SU-DHL-6 (cell line): ENCODE measurements at regions not wholly inside any gene's neighbourhood (a gene's known extent, or its start where the extent isn't known, plus 50 kb on each side); places are given as distances from the start of the nearest gene placed in this dataset.
"Not testable (repeated sequence)": the region's sequence is repeated elsewhere in the genome, so short reads cannot be mapped to it uniquely, and the experiment has no call there.

ENCODE experiments used
- H2AFZ ChIP-seq: fragments of 200-600 bp; sonication (generic); 2 replicates; pipeline ENCODE4 v1.6.1; 2014; ENCODE audit warnings: low read depth, mild to moderate bottlenecking, moderate library complexity, mixed read lengths, antibody characterized with exemption, low read length; ENCODE audit not compliant: severe bottlenecking
- H3F3A ChIP-seq: fragments of 200-600 bp; shearing (Covaris generic); 2 replicates; pipeline ENCODE4 v1.6.0; 2016; ENCODE audit warnings: antibody characterized with exemption, mild to moderate bottlenecking; ENCODE audit not compliant: insufficient read depth
- H3K27ac ChIP-seq: fragments of 200-600 bp; sonication (generic); 2 replicates; pipeline ENCODE4 v1.5.1; 2016; ENCODE audit warnings: low read depth, mild to moderate bottlenecking, low read length, moderate library complexity, mixed read lengths
- H3K27me3 ChIP-seq: fragments of 200-600 bp; sonication (generic), shearing (Covaris generic); 2 replicates; pipeline ENCODE4 v1.6.0; 2014; ENCODE audit warnings: mild to moderate bottlenecking, low read length
- H3K36me3 ChIP-seq: fragments of 200-600 bp; sonication (generic); 2 replicates; pipeline ENCODE4 v1.6.1; 2014; ENCODE audit warnings: mild to moderate bottlenecking, low read length, mixed read lengths
- H3K4me2 ChIP-seq: fragments of 300-600, 200-600 bp; shearing (Covaris generic), sonication (generic); 2 replicates; pipeline ENCODE4 v1.6.0; 2014; ENCODE audit warnings: low read length, low read depth, mild to moderate bottlenecking; ENCODE audit not compliant: poor library complexity, severe bottlenecking
- H3K4me3 ChIP-seq: fragments of 200-600 bp; sonication (generic); 2 replicates; pipeline ENCODE4 v1.5.1; 2014; ENCODE audit warnings: antibody characterized with exemption, low read length, mild to moderate bottlenecking, mixed read lengths; ENCODE audit not compliant: insufficient read depth, poor library complexity, severe bottlenecking
- H3K79me2 ChIP-seq: fragments of 200-600 bp; sonication (generic); 2 replicates; pipeline ENCODE4 v1.6.1; 2014; ENCODE audit warnings: mild to moderate bottlenecking, low read length, moderate library complexity; ENCODE audit not compliant: insufficient read depth
- H3K9ac ChIP-seq: fragments of 200-600 bp; sonication (generic); 2 replicates; pipeline ENCODE4 v1.7.0; 2014; ENCODE audit warnings: mild to moderate bottlenecking, low read length
- H3K9me2 ChIP-seq: fragments of 200-600 bp; sonication (generic); replicated peaks from 2 replicates; pipeline ENCODE4 v1.6.1; 2014; ENCODE audit warnings: low read length; ENCODE audit not compliant: insufficient read depth
- H3K9me3 ChIP-seq: fragments of 200-600 bp; sonication (generic); 2 replicates; pipeline ENCODE4 v1.6.1; 2014; ENCODE audit warnings: low read length, mixed read lengths; ENCODE audit not compliant: insufficient read depth
- H4K20me1 ChIP-seq: fragments of 200-600 bp; sonication (generic); 2 replicates; pipeline ENCODE4 v1.6.1; 2014; ENCODE audit warnings: low read depth, mild to moderate bottlenecking, antibody characterized with exemption, low read length, moderate library complexity, mixed read lengths
- EZH2phosphoT487 ChIP-seq: fragments of 200-600 bp; sonication (generic), shearing (Covaris generic); conservative IDR thresholded peaks from 2 replicates; pipeline ENCODE4 v1.6.1; 2018; ENCODE audit warnings: mild to moderate bottlenecking, antibody characterized with exemption, low read length, moderate library complexity, mixed read lengths
- TF ChIP-seq, protein P1 (sequence below): fragments of 200-600 bp; sonication (generic); IDR thresholded peaks from one replicate; pipeline ENCODE4 v1.5.1; 2017; ENCODE audit warnings: antibody characterized with exemption, mild to moderate bottlenecking, low read length, moderate library complexity; ENCODE audit not compliant: insufficient read depth, poor library complexity, severe bottlenecking

DNA sequence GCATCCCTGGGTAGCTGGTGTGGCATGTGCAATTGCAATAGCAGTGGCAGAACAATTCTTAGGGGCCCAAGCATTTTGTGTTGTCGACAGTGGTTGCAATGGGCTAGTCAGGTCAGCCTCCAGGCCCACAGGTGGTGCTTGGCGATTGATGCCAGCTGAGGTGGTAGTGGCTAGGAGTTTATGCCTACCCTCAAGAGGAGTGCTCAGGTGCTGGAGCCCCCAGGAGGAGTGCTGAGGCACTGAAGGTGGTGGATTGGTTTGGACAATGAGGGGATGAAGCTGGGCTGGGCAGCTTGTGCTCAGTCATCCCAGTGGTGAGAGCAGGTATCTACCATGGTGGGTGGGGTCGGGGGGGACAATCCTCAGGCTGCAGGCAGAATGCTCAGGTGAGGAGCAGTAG lies 877.9 kb upstream of the TMEFF2 start:
- Histone ChIP-seq H3F3A (no peaks in the 10 kb centered on the region), H3K79me2 (no peaks in the 10 kb centered on the region), H3K36me3 (no peaks in the 10 kb centered on the region), H2AFZ (no peak overlapping the region), H3K4me2 (no peak overlapping the region), H4K20me1 (no peaks in the 10 kb centered on the region), H3K9me3 (no peaks in the 10 kb centered on the region), H3K27ac (no peak overlapping the region), H3K9ac (no peak overlapping the region), H3K9me2 (no peaks in the 10 kb centered on the region), H3K27me3 (no peaks in the 10 kb centered on the region), H3K4me3 (no peak overlapping the region)
- TF ChIP-seq, protein P1, sequence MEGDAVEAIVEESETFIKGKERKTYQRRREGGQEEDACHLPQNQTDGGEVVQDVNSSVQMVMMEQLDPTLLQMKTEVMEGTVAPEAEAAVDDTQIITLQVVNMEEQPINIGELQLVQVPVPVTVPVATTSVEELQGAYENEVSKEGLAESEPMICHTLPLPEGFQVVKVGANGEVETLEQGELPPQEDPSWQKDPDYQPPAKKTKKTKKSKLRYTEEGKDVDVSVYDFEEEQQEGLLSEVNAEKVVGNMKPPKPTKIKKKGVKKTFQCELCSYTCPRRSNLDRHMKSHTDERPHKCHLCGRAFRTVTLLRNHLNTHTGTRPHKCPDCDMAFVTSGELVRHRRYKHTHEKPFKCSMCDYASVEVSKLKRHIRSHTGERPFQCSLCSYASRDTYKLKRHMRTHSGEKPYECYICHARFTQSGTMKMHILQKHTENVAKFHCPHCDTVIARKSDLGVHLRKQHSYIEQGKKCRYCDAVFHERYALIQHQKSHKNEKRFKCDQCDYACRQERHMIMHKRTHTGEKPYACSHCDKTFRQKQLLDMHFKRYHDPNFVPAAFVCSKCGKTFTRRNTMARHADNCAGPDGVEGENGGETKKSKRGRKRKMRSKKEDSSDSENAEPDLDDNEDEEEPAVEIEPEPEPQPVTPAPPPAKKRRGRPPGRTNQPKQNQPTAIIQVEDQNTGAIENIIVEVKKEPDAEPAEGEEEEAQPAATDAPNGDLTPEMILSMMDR: no peak
- no peak for TF ChIP-seq EZH2phosphoT487

DNA sequence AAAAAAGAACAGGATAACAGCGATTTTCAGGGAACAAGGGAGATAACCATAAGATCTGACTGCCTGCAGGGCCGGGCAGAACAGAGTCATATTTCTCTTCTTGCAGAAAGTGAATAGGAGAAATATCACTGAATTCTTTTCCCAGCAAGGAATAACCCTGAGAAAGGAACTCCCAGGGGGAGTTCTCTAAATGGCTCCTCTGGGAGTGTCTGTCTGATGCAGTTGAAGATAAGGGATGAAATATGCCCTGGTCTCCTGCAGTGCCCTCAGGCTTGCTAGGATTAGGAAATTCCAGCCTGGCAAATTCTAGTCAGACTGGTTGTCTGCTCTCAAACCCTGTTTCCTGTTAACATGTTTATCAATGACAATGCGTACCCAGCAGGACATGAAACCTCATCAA lies 830.8 kb upstream of the TMEFF2 start:
- not testable (repeated sequence) for H3K79me2 ChIP-seq, H3F3A ChIP-seq, H3K9ac ChIP-seq

DNA sequence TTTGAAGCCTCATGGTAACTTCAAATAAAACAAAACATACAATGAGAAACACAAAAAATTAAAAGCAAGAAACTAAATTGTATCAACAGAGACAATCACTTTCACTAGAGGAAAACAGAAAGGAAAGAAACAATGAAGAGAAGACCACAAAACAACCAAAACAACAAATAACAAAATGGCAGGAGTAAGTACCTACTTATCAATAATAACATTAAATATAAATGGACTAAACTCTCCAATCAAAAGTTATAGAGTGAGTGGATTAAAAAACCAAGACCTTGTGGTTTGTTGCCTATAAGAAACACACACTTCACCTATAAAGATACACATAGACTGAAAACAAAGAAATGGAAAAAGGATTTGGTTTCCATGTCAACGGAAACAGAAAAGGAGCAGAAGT lies 830.1 kb upstream of the TMEFF2 start:
- Histone ChIP-seq H2AFZ (no peak overlapping the region), H3K9ac (no peak overlapping the region), H3K4me2 (no peak overlapping the region), H3F3A (no peaks in the 10 kb centered on the region), H3K27ac (no peak overlapping the region), H3K9me2 (no peaks in the 10 kb centered on the region), H3K9me3 (no peaks in the 10 kb centered on the region), H3K79me2 (no peaks in the 10 kb centered on the region), H4K20me1 (no peaks in the 10 kb centered on the region), H3K27me3 (no peaks in the 10 kb centered on the region), H3K4me3 (no peak overlapping the region), H3K36me3 (no peaks in the 10 kb centered on the region)
- no peak for TF ChIP-seq EZH2phosphoT487
- TF ChIP-seq, protein P1: no peak

More for the DNA sequence above, 830.8 kb upstream of the TMEFF2 start:
- not testable (repeated sequence) for H3K9me2 ChIP-seq, H3K9me3 ChIP-seq, H3K36me3 ChIP-seq, H2AFZ ChIP-seq, H3K27ac ChIP-seq, H3K4me2 ChIP-seq, H3K27me3 ChIP-seq, H3K4me3 ChIP-seq, H4K20me1 ChIP-seq

DNA sequence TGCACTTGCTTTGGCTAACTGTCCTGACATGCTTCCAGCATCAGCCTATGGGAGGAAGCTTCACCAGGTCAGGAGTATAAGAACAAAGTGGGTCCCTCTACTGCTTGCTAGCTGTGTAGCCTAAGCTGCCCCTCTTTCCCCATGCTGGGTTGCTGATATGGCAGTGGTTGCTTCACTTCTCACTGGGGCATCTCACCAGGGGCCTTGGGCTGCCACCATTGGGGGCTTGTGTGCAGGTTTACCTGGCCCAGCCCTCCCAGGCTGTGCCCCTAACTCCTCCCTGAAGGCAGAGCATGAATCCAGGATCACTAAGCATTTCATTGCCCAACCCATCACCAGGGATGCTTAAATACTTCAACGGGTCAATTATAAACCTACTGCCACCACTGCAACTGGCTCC lies 817.1 kb upstream of the TMEFF2 start:
- no peak overlapping the region for H3K4me3 ChIP-seq
- TF ChIP-seq, protein P1: no peak
- no peak for TF ChIP-seq EZH2phosphoT487

More for the DNA sequence above, 817.1 kb upstream of the TMEFF2 start:
- Histone ChIP-seq H3K27me3 (no peaks in the 10 kb centered on the region), H3F3A (no peaks in the 10 kb centered on the region), H3K9ac (no peak overlapping the region), H2AFZ (no peak overlapping the region), H3K27ac (no peak overlapping the region), H3K36me3 (no peaks in the 10 kb centered on the region), H3K4me2 (no peak overlapping the region), H4K20me1 (no peaks in the 10 kb centered on the region), H3K79me2 (no peaks in the 10 kb centered on the region), H3K9me2 (no peaks in the 10 kb centered on the region), H3K9me3 (no peaks in the 10 kb centered on the region)
